ENCODE measurements at regions not wholly inside any gene's neighbourhood (a gene's known extent, or its start where the extent isn't known, plus 50 kb on each side); places are given as distances from the start of the nearest gene placed in this dataset.

DNA sequence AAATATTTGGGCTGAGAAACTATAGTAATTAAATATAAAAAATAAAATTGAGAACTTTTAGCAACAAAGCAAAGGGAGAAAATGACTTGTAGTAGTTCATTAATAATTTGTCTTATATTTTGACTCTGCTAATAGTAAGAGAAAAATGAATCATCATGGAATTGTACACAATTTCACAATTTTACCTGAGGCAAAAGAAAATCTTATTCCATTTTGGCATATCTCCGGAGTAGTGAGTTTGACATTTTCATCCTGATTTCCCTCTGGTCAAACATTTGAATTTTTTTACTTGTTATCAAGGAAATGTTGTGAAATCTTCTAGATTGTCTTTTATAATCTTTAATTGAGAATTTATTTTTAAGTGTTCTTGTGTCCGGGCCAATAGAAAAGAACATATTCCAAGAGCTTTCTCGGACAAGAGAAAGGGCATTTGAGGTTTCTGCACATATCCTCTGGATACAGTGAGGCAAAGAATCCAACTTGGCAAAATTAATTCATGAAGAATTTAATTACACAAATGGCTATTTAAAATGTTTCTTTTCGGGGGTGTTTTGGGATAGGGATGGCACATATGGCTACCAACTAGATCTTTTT lies 89.3 kb upstream of the IGSF10 start:
- Histone ChIP-seq H3K27me3 (ENCODE audit: insufficient read depth, low read depth) (no peaks in the 10 kb centered on the region), H3K9ac (no peak overlapping the region), H3K4me2 (no peak overlapping the region), H2AFZ (ENCODE audit: low read depth) (no peak overlapping the region), H4K20me1 (ENCODE audit: insufficient read depth) (no peaks in the 10 kb centered on the region), H3K36me3 (ENCODE audit: insufficient read depth) (no peaks in the 10 kb centered on the region), H3K4me3 (IDR thresholded peaks at IDR 0.05; ENCODE audit: insufficient read depth, low read depth, low read length) (no peak overlapping the region), H3K79me2 (ENCODE audit: insufficient read depth, low read depth) (no peaks in the 10 kb centered on the region), H3K27ac (no peak overlapping the region), H3K4me1 (ENCODE audit: low read depth, poor library complexity, severe bottlenecking) (no peaks in the 10 kb centered on the region)
- TF ChIP-seq, protein P1, sequence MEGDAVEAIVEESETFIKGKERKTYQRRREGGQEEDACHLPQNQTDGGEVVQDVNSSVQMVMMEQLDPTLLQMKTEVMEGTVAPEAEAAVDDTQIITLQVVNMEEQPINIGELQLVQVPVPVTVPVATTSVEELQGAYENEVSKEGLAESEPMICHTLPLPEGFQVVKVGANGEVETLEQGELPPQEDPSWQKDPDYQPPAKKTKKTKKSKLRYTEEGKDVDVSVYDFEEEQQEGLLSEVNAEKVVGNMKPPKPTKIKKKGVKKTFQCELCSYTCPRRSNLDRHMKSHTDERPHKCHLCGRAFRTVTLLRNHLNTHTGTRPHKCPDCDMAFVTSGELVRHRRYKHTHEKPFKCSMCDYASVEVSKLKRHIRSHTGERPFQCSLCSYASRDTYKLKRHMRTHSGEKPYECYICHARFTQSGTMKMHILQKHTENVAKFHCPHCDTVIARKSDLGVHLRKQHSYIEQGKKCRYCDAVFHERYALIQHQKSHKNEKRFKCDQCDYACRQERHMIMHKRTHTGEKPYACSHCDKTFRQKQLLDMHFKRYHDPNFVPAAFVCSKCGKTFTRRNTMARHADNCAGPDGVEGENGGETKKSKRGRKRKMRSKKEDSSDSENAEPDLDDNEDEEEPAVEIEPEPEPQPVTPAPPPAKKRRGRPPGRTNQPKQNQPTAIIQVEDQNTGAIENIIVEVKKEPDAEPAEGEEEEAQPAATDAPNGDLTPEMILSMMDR (conservative IDR thresholded peaks at IDR 0.05; ENCODE audit: low read depth, low read length): no peak

DNA sequence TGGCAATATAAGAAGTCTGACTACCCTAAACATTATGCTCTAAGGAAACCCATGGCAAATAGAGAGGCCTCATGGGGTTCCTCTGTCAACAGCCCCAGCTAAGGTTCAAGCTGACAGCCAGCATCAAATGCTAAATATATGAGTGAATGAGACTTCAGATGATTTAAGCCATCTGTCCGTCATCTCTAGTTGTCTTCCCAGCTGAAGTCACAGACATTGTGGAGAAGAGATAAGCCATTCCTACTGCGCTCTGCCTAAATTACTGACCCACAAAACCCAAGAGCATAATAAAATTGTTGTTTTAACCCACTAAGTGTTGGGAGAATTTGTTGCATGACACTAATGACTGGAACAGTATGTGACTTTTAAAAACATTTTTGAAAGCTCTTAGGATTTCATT lies 87.3 kb upstream of the IGSF10 start:
- Histone ChIP-seq H4K20me1 (ENCODE audit: insufficient read depth) (no peaks in the 10 kb centered on the region), H3K27me3 (ENCODE audit: insufficient read depth, low read depth) (no peaks in the 10 kb centered on the region), H2AFZ (ENCODE audit: low read depth) (no peak overlapping the region), H3K36me3 (ENCODE audit: insufficient read depth) (no peaks in the 10 kb centered on the region), H3K4me1 (ENCODE audit: low read depth, poor library complexity, severe bottlenecking) (peaks cover 18% of the 10 kb centered on the region), H3K27ac (no peak overlapping the region), H3K4me2 (no peak overlapping the region), H3K9ac (no peak overlapping the region), H3K4me3 (IDR thresholded peaks at IDR 0.05; ENCODE audit: insufficient read depth, low read depth, low read length) (no peak overlapping the region), H3K79me2 (ENCODE audit: insufficient read depth, low read depth) (no peaks in the 10 kb centered on the region)
- TF ChIP-seq, protein P1 (conservative IDR thresholded peaks at IDR 0.05; ENCODE audit: low read depth, low read length): no peak

DNA sequence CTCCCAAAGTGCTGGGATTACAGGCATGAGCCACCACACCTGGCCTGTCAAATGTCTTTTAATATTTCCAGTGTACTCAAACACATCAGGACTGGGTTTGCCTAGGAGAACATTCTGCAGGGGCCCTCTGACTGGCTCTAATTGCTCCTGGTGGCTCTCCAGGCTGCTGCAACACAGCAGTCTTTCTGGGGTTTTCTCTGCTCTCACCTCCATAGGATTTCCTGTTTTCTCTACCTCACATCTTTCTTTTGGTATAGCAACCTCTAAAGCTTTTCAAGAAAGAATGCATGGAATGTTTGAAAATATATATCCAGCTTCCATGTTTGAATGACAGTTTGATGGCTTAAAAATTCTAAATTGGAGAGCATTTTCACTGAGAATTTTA lies 83.3 kb upstream of the IGSF10 start:
- no peak overlapping the region for H3K27ac ChIP-seq
- 0 out of 2 replicates have a peak overlapping the region, but pooled peaks have one; percentile 34 for H2AFZ ChIP-seq (ENCODE audit: low read depth)
- H3K9ac ChIP-seq: no peak overlapping the region
- no peaks in the 10 kb centered on the region for H3K36me3 ChIP-seq (ENCODE audit: insufficient read depth)
- no peaks in the 10 kb centered on the region for H3K27me3 ChIP-seq (ENCODE audit: insufficient read depth, low read depth)
- H3K4me3 ChIP-seq (IDR thresholded peaks at IDR 0.05; ENCODE audit: insufficient read depth, low read depth, low read length): no peak overlapping the region
- no peaks in the 10 kb centered on the region for H3K79me2 ChIP-seq (ENCODE audit: insufficient read depth, low read depth)
- H3K4me1 ChIP-seq (ENCODE audit: low read depth, poor library complexity, severe bottlenecking): peaks cover 27% of the 10 kb centered on the region
- H4K20me1 ChIP-seq (ENCODE audit: insufficient read depth): no peaks in the 10 kb centered on the region
- TF ChIP-seq, protein P1 (conservative IDR thresholded peaks at IDR 0.05; ENCODE audit: low read depth, low read length): no peak
- H3K4me2 ChIP-seq: peak overlapping the region; percentile 6; the same call in 1 of the 2 replicates

DNA sequence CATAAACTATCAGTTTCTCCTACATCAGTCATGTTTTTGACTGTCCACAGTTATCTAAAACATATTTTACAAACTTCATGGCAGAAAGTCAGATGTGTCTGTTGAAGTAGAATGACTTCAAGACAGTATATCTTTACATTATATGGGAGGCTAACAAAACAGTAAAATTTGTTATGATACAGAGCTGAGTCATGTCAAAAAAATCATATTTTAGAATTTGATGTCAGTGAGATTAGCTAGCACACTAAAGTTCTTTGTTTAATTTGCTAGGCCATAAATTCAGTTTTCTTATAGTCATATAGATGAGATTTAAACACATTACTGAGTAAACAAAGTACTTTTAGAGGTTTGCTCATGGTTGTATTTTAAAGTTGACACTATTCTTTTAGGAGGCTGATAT lies 80.3 kb upstream of the IGSF10 start:
- Histone ChIP-seq H3K79me2 (ENCODE audit: insufficient read depth, low read depth) (no peaks in the 10 kb centered on the region), H3K4me2 (no peak overlapping the region), H3K4me3 (IDR thresholded peaks at IDR 0.05; ENCODE audit: insufficient read depth, low read depth, low read length) (no peak overlapping the region), H2AFZ (ENCODE audit: low read depth) (no peak overlapping the region), H3K27ac (no peak overlapping the region), H3K36me3 (ENCODE audit: insufficient read depth) (no peaks in the 10 kb centered on the region), H3K27me3 (ENCODE audit: insufficient read depth, low read depth) (no peaks in the 10 kb centered on the region), H3K4me1 (ENCODE audit: low read depth, poor library complexity, severe bottlenecking) (peaks cover 31% of the 10 kb centered on the region), H4K20me1 (ENCODE audit: insufficient read depth) (no peaks in the 10 kb centered on the region), H3K9ac (no peak overlapping the region)
- TF ChIP-seq, protein P1 (conservative IDR thresholded peaks at IDR 0.05; ENCODE audit: low read depth, low read length): no peak

Data from KMS-11 (cell line).